ENCODE measurements at regions not wholly inside any gene's neighbourhood (a gene's known extent, or its start where the extent isn't known, plus 50 kb on each side); places are given as distances from the start of the nearest gene placed in this dataset.
"Not testable (repeated sequence)": the region's sequence is repeated elsewhere in the genome, so short reads cannot be mapped to it uniquely, and the experiment has no call there.

DNA sequence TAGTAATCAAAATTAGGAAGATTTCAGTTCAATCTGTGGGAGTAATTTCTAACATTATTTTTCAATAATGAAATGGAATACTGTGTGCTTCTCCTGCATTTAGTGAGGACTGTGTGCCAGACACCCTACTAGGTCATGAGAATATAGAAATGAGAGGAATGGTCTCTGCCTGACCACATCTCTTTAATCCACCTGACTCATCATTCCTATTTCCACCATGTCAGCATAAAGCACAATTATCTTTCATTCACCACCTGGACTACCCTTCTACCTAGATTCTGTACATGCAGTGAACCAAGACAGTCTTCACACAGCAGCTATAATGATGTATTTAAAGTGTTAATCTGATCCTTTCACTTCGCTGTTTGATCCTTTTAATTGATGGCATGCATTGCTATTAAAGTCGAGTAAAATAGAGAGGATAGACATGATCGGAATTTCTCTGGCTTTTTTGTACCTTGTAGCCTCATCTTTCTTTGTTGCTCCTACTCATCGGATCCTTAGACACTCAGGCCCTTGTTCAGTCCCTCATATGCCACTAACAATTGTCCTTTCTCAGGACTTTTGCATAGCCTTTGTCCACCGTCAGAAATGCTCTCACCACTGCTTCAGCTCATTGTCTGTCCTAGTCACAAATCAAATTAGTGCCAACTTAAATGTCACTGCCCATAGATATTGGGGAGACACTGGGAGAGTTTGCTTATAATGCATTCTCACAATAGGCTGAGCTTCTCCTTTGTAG is 1037.1 kb downstream of the REEP3 start:
- Mint-ChIP-seq H3K4me3 (ENCODE audit: unreplicated experiment) (no peak overlapping the region), H3K36me3 (ENCODE audit: low read depth) (no peaks in the 10 kb centered on the region), H3K27ac (ENCODE audit: unreplicated experiment) (no peak overlapping the region), H3K4me1 (ENCODE audit: low read depth) (no peaks in the 10 kb centered on the region), H3K9me3 (ENCODE audit: low read depth) (peaks cover 3% of the 10 kb centered on the region), H3K27me3 (ENCODE audit: low read depth) (peaks cover 12% of the 10 kb centered on the region)
- TF ChIP-seq, protein P1, sequence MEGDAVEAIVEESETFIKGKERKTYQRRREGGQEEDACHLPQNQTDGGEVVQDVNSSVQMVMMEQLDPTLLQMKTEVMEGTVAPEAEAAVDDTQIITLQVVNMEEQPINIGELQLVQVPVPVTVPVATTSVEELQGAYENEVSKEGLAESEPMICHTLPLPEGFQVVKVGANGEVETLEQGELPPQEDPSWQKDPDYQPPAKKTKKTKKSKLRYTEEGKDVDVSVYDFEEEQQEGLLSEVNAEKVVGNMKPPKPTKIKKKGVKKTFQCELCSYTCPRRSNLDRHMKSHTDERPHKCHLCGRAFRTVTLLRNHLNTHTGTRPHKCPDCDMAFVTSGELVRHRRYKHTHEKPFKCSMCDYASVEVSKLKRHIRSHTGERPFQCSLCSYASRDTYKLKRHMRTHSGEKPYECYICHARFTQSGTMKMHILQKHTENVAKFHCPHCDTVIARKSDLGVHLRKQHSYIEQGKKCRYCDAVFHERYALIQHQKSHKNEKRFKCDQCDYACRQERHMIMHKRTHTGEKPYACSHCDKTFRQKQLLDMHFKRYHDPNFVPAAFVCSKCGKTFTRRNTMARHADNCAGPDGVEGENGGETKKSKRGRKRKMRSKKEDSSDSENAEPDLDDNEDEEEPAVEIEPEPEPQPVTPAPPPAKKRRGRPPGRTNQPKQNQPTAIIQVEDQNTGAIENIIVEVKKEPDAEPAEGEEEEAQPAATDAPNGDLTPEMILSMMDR (IDR thresholded peaks at IDR 0.05): no peak
- DNase-seq (ENCODE audit: low spot score): no peak

DNA sequence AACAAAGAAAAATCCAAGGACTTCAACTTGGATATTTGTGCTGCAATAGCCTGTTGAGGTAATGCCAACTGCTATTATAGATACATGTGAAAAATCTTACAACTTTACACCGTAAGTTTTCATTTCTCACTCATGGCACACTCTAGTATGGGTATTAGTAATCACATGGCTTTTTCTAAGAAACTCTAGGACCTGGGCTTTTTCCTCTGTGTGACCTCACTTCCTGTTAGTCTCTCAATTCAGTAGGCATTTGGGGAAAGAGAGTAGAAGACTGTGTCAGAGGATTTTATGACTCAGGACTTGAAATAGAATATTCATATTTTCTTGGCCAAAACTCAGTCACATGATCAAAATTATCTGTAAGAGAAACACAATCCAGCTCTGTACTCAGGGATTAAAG is 1049.9 kb downstream of the REEP3 start:
- Mint-ChIP-seq H3K9me3 (ENCODE audit: low read depth) (peaks cover 1% of the 10 kb centered on the region), H3K27ac (ENCODE audit: unreplicated experiment) (no peak overlapping the region), H3K4me3 (ENCODE audit: unreplicated experiment) (no peak overlapping the region), H3K27me3 (ENCODE audit: low read depth) (peaks cover under 1% of the 10 kb centered on the region), H3K36me3 (ENCODE audit: low read depth) (no peaks in the 10 kb centered on the region), H3K4me1 (ENCODE audit: low read depth) (peaks cover 3% of the 10 kb centered on the region)
- no peak for DNase-seq (ENCODE audit: low spot score)
- TF ChIP-seq, protein P1 (IDR thresholded peaks at IDR 0.05): no peak

DNA sequence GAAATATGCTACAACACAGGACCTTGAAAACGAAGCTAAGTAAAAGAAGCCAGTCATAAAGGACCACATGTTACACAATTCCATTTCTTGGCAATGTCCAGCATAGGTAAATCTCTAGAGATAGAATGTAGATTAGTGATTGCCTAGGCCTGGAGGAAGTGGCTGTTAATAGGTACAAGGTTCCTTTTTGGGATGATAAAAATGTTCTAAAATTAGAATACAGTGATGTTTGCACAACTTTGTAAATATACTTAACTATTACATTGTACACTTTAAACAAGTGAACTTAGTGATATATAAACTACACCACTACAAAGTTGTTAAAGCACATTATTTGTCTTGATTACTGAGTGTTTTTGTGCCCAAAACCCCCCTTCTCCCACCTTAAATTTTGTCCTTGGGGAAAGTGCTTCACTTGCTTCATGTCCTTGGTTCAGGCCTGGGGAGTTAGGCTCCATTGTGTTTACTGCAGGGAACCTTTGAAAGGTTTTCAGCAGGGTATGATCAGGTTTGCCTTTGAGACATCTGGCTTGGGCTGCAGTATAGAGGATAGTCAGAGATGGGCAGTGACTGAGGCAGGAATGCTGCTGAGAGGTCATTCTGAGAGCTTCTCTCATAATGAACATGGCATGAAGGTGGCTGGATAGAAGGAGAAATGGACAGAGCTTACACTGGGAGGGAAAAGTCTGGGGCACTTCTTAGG is 1052.6 kb downstream of the REEP3 start:
- no peaks in the 10 kb centered on the region for H3K27me3 Mint-ChIP-seq (ENCODE audit: low read depth)
- H3K36me3 Mint-ChIP-seq (ENCODE audit: low read depth): no peaks in the 10 kb centered on the region
- no peak for DNase-seq (ENCODE audit: low spot score)
- H3K9me3 Mint-ChIP-seq (ENCODE audit: low read depth): no peaks in the 10 kb centered on the region
- H3K27ac Mint-ChIP-seq (ENCODE audit: unreplicated experiment): no peak overlapping the region
- H3K4me3 Mint-ChIP-seq (ENCODE audit: unreplicated experiment): no peak overlapping the region
- TF ChIP-seq, protein P1 (IDR thresholded peaks at IDR 0.05): no peak
- H3K4me1 Mint-ChIP-seq (ENCODE audit: low read depth): peaks cover 3% of the 10 kb centered on the region

DNA sequence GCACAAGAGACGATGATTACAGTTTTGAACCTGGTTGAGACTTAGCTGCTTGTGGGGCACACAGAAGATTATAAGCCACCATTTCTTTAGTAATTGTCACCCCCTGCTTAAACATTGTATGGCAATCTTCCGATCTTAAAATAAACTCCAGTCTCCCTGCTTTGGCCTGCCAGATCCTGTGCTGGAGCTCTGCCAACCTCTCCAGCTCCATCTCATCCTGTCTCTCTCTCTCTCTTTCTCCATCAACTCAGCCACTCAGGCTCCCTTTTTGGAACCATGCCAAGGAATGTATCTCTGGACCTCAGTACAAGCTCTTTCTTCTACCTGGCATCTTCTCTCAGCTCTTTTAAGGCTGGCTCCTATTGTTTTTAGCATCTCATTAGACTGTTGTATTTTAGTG is 1053.2 kb downstream of the REEP3 start:
- no peak for DNase-seq (ENCODE audit: low spot score)
- Mint-ChIP-seq H3K4me1 (ENCODE audit: low read depth) (peaks cover 3% of the 10 kb centered on the region), H3K27ac (ENCODE audit: unreplicated experiment) (no peak overlapping the region), H3K27me3 (ENCODE audit: low read depth) (no peaks in the 10 kb centered on the region), H3K4me3 (ENCODE audit: unreplicated experiment) (no peak overlapping the region), H3K36me3 (ENCODE audit: low read depth) (no peaks in the 10 kb centered on the region), H3K9me3 (ENCODE audit: low read depth) (no peaks in the 10 kb centered on the region)
- TF ChIP-seq, protein P1 (IDR thresholded peaks at IDR 0.05): no peak

DNA sequence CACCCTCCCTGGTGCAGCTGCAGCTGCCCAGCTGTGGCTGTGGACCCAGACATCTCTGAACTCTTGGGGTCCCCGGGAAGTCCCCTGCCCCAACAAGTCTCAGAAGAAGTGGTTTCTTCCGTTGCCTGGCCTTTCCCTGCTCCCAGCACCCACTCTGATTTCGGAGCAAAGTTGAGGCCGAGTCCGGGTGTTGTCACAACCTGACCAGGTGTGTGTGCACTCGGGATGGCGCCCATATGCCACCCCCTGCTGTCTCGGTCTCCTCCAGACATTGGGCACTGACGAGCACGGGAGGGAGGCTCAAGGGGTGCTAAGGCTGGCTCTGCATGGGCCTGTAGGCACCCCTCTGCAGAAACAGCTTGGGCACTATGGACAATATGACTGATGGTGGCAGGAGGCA is 1055.3 kb downstream of the REEP3 start:
- H3K9me3 Mint-ChIP-seq (ENCODE audit: low read depth): no peaks in the 10 kb centered on the region
- H3K4me3 Mint-ChIP-seq (ENCODE audit: unreplicated experiment): no peak overlapping the region
- TF ChIP-seq, protein P1 (IDR thresholded peaks at IDR 0.05): no peak
- H3K27me3 Mint-ChIP-seq (ENCODE audit: low read depth): no peaks in the 10 kb centered on the region
- no peak for DNase-seq (ENCODE audit: low spot score)
- peaks cover 3% of the 10 kb centered on the region for H3K4me1 Mint-ChIP-seq (ENCODE audit: low read depth)
- no peaks in the 10 kb centered on the region for H3K36me3 Mint-ChIP-seq (ENCODE audit: low read depth)
- H3K27ac Mint-ChIP-seq (ENCODE audit: unreplicated experiment): no peak overlapping the region

DNA sequence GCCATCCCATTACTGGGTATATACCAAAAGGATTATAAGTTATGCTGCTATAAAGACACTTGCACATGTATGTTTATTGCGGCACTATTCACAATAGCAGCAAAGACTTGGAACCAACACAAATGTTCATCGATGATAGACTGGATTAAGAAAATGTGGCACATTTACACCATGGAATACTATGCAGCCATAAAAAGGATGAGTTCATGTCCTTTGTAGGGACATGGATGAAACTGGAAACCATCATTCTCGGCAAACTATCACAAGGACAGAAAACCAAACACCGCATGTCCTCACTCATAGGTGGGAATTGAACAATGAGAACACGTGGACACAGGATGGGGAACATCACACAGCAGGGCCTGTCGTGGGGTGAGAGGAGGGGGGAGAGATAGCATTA is 1057.6 kb downstream of the REEP3 start:
- H3K36me3 Mint-ChIP-seq (ENCODE audit: low read depth): not testable (repeated sequence)

More for the DNA sequence above, 1057.6 kb downstream of the REEP3 start:
- H3K4me3 Mint-ChIP-seq (ENCODE audit: unreplicated experiment); DNase-seq (ENCODE audit: low spot score); H3K4me1 Mint-ChIP-seq (ENCODE audit: low read depth); H3K27me3 Mint-ChIP-seq (ENCODE audit: low read depth); H3K27ac Mint-ChIP-seq (ENCODE audit: unreplicated experiment): not testable (repeated sequence)
- peaks cover 15% of the 10 kb centered on the region for H3K9me3 Mint-ChIP-seq (ENCODE audit: low read depth)
